GM18868 (cell line): ENCODE measurements at regions not wholly inside any gene's neighbourhood (a gene's known extent, or its start where the extent isn't known, plus 50 kb on each side); places are given as distances from the start of the nearest gene placed in this dataset.
"Not testable (repeated sequence)": the region's sequence is repeated elsewhere in the genome, so short reads cannot be mapped to it uniquely, and the experiment has no call there.

ENCODE experiments used
- ATAC-seq: cut with Tn5 transposase; IDR thresholded peaks from one replicate; pipeline ENCODE4 v1.9.1; 2021; ENCODE audit warnings: mild to moderate bottlenecking, moderate library complexity; ENCODE audit not compliant: unreplicated experiment

DNA sequence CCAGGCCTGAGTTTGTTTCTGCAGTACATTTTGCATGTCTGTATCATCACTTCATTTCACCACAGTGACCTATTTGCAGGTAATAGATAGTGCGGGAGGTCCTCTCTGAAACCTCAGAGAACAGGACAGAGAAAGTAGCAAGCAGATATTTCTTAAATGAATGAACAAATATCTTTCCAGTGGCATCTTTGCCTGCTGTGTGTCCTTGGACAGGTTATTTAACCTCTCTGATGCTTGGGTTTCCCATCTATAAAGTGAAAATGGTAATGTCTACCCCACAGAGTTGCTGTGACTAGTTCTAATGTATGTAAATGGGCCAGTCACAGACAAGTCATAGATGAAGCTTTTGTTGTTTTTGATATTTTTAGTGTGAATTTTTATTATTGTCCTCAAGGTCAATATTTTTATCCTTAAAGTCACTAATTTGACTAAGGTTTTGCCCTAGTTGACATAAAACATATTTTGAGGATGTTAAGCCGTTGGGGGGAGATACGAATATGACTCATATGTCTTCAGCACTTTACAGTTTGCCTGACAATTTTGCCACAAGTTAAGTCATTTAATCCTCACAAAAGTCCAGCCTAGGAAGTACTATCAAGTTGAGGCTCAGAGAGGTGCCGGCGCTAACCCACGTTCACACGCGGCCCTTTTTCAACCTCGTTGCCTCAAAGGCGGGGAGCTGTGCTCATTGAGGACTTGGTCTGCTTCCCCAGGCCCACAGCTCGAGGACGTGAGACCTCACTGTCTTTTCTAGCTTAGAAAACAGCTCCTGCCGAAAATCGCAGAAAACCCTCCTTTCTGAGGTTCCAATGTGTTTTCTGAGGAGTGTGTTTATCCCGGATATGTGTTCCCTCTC lies 126.7 kb upstream of the STX18 start:
- ATAC-seq = no peak

DNA sequence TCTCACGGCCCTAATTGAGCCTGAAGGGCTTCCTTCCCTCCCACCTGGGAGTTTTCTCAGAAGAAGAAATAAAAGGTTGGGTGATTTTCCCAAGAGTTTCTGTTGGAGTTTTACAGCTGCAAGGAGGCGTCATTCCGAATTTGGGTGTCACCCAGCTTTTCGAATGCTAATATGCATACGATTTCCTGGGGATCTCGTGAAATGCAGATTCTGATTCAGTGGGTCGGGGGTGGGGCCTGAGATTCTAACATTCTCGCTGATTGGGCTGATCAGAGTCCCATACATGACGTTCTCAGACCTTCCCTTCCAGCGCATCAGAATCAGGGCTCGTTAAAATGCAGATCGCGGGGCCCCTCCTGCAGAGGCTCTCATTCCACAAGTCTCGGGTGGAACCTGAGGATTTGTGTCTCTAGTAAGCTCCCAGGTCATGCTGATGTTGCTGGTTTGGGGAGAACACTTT lies 125.8 kb upstream of the STX18 start:
- no peak for ATAC-seq

- no peak for ATAC-seq
Observed at GRCh38 chr4:4666693-4667621, 125.1 kb upstream of the STX18 start.

- no peak for ATAC-seq
Observed at GRCh38 chr4:4666187-4666586, 124.3 kb upstream of the STX18 start.

DNA sequence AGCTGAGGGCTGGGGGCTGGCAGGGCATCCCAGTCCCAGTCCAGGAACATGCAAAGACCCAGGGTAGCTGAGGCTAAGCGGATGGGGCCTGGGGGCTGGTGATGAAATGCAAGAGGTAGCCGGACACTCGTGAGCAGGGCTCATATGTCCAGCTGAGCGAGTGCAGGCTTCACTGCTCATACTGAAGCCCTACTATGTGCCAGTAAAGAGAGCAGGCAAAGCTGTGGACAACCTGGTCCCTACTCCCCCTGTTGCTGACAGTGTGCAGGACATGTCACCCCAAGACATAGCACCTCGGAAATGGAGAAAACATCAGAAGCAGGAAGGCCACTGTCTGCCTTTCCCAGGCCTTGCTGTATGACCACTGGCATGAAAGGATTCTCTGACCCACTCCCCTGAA lies 122.4 kb upstream of the STX18 start:
- ATAC-seq = no peak

DNA sequence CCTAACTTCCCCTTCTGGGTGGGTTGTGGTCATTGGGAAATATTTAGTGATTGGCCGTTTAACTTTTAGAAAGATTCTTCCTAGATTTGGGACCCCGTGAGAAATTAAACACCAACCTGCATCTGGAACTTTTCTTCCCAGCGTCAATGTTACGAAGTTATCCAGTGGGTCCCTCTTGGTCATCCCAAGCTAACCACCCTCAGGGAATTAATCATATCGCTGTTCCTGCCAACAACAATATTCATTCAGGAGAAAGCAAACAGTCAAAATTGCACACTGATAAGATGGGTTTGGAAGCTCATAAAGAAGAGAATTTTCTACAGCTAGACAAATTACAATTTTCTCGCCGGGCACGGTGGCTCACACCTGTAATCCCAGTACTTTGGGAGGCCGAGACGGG lies 121.2 kb upstream of the STX18 start:
- no peak for ATAC-seq

DNA sequence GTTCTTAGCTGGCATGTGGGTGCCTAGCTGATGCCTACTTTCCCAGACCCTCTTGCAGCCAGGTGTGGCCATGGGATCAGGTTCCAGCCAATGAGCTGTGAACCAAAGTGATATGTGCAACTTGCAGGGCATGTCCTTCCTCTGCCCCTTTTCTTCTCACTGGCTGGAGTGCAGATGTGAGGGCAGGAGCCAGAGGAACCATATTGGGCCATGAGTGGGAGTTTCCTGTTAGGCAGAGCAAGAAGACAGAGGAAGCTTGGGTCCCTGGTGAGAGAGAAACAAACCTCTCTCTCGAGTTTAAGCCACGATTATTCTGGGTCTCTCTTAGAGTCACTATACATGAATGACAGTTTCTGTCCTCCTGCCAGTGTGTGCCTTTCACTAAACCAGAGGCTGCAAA lies 120.4 kb upstream of the STX18 start:
- no peak for ATAC-seq

DNA sequence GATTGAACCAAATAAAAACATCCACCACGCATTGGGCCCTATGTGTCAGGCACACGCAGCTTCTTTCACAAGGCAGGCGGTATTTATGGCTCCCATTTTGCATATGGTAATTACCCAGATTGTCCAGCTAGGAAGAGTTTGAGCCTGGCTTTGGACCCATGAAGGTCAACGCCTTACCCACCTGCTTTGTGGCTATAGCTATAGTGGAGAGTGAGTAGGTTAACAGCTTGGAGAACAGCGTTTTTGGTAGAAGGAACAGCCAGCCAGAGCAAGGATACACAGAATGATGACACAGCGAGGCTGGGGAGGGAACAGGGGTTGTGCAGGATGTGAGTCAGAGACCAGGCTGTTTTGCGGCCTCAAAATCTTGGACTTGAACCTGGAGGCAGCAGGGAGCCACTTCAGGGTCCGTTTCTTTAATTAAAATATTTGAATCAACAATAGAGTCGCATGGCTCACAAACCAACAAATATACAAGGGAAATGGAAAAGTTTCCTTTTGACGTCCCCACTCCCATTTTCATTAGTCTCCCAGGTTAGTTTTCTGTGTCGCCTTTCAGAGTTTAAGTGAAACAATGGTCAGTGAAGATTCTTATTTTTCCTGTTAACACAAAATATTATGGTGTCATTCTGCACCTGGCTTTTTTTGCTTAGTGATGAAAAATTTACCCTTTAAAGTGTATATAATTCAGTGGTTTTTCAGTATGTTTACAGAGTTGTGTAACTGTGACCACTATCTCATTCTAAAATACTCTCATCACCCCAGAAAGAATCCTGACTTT lies 118.2 kb upstream of the STX18 start:
- no peak for ATAC-seq

DNA sequence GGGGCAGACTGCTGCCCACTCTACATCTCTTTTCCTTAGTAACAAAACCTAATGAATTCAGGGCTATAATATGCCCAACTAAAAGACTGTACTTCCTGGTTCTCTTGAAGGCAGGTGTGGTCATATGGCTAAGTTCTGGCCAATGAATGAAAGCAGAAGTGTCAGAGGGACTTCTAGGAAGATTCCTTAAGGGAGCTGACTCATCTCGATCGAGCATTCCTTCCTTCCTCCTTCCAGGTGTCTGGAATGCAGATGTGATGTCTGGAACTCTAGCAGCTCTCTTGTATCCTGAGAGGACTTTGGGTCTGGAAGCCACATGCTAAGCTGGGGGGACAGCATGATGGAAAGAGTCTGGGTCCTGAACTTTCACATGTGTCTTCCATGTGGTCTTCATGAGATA lies 116.2 kb upstream of the STX18 start:
- ATAC-seq = no peak

DNA sequence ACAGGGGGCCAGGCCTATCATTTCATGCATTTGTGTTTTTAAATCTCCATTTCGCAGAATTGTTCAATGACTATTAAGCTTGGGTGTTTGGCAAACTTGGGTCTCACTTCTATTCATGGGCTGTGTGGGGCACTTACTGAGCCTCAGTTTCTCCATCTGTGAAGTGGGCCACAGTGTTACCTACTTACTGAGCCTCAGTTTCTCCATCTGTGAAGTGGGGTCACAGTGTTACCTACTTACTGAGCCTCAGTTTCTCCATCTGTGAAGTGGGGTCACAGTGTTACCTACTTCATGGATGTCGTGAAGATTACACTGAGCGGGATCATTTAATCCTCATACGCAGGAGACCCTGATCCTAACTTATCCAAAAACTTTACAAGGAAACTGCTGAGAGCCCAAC lies 115.1 kb upstream of the STX18 start:
- ATAC-seq = no peak

DNA sequence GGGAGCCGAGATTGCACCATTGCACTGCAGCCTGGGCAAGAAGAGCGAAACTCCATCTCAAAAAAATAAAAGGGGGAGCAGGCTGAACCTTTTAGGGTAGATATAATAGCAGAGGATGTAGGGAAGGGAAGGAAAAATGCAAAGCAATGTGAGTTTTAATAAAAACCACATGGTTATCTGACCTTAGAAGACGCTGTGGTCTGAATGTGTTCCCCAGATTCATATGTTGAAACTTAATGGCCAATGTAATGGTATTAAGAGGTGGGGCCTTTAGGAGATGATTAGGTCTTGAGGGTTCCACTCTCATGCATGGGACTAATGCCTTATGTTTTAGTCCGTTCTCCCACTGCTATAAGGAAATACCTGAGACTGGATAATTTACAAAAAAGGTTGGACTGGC lies 114.1 kb upstream of the STX18 start:
- no peak for ATAC-seq

DNA sequence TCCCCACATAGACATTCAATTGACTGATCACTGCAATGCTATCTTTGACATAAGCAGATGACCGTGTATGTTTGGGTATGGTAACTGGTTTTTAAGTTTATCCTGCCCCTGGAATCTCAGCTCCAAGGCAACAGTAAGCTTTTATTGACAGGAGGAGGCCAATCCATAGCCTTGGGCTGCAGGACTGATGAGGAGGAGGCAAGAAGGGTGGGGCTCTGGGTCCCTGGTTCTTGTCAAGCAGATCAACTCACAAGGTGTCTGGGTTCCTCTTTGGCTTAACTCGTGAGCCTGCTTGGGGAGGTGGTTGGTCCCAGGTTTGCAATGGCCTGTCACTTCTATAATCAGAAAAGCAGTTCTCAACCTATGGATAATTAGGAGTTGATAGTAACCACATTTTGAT lies 113.2 kb upstream of the STX18 start:
- no peak for ATAC-seq

- no peak for ATAC-seq
Observed at GRCh38 chr4:4651811-4652755, 110.2 kb upstream of the STX18 start.

- no peak for ATAC-seq
Observed at GRCh38 chr4:4647041-4647440, 105.2 kb upstream of the STX18 start.

- ATAC-seq = no peak
Observed at GRCh38 chr4:4645743-4646142, 103.9 kb upstream of the STX18 start.

DNA sequence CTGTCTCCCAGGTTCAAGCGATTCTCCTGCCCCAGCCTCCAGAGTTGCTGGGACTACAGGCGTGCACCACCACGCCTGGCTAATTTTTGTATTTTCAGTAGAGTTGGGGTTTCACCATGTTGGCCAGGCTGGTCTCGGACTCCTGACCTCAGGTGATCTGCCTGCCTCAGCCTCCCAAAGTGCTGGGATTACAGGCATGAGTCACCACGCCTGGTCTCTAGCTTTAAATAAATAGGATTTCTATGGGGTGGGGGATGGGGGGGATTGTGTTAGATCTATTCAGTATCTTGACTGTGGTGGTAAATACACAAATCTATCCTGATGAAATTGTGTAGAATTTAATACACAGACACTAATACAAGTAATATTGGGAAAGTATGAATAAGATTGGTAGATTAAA lies 102.4 kb upstream of the STX18 start:
- ATAC-seq = not testable (repeated sequence)

- ATAC-seq = not testable (repeated sequence)
Observed at GRCh38 chr4:4643743-4644142, 101.9 kb upstream of the STX18 start.

DNA sequence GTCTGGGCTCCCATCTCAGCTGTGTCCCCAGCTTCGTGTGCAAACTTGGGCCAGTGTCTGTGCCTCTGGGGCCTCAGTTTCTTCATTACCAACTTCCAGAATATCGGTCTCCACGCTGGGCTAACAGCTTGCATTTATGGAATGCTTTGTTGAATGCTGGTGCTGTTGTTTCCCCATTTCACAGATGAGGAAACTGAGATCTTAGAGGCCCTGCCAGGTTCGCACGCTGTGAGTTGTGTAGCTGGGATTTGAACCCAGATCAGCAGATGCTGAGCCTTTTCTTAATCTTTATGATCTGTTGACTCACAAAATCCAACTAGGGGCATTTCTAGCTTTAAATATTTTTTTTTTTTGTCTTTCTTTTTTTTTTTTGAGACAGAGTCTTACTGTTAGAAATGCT lies 101.5 kb upstream of the STX18 start:
- no peak for ATAC-seq

DNA sequence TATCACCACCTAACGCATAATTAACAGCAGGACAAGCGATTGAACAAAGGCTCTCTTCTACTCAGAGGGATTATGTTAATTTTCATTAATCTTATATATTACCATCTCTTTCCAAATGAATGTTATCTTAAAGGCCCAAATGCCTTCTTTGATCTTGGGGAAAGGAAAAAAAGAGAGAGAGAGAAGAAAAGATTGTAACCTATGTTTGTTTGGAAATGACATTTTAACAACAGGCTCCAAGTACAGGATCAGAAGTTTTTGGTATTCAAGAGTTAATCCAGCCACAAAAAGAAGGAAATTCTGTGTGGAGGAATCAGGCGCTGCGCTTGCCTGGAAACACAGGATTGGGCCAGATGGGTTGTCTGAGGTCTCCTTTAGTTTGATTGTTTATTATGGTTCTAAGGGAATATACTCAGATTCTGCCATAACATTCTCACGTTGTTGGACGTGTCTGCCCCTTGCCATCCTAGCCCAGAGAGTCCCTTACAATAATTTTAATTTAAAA lies 100.7 kb upstream of the STX18 start:
- no peak for ATAC-seq
